MM.1S (cell line): ENCODE measurements at regions not wholly inside any gene's neighbourhood (a gene's known extent, or its start where the extent isn't known, plus 50 kb on each side); places are given as distances from the start of the nearest gene placed in this dataset.

Experiments used
- EZH2 ChIP-seq: fragments of 300-600 bp; sonication (generic); optimal IDR thresholded peaks from 2 replicates; pipeline ENCODE3; 2017; ENCODE audit warnings: low read depth, mild to moderate bottlenecking, antibody characterized with exemption, low read length, mixed read lengths
- TF ChIP-seq, protein P1 (sequence below): fragments of 300-600 bp; sonication (generic); IDR thresholded peaks from 2 replicates; pipeline ENCODE4 v1.5.1; 2016; ENCODE audit warnings: antibody characterized with exemption, low read length, mixed read lengths

DNA sequence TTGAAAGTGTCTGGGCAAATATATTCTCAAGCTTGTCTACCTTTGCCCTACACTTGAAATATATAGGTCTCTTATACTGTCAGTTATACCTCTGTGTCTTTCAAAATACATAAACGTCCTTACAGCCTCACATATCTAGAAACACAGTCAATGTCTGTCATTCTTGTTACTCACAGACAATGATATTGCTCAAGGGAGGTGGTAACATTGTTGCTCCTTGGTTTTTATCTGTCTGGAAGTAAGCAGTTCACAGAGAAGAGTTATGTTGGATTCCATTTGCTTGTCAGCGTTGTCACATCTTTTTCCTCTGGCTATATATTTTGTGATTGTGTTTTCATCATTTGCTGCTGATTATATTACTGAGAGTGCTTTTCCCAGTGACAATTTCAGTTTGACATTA lies 1528.9 kb downstream of the PCDH7 start:
- TF ChIP-seq, protein P1, sequence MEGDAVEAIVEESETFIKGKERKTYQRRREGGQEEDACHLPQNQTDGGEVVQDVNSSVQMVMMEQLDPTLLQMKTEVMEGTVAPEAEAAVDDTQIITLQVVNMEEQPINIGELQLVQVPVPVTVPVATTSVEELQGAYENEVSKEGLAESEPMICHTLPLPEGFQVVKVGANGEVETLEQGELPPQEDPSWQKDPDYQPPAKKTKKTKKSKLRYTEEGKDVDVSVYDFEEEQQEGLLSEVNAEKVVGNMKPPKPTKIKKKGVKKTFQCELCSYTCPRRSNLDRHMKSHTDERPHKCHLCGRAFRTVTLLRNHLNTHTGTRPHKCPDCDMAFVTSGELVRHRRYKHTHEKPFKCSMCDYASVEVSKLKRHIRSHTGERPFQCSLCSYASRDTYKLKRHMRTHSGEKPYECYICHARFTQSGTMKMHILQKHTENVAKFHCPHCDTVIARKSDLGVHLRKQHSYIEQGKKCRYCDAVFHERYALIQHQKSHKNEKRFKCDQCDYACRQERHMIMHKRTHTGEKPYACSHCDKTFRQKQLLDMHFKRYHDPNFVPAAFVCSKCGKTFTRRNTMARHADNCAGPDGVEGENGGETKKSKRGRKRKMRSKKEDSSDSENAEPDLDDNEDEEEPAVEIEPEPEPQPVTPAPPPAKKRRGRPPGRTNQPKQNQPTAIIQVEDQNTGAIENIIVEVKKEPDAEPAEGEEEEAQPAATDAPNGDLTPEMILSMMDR: no peak
- TF ChIP-seq EZH2: no peak
